HepG2 (cell line): ENCODE measurements at regions not wholly inside any gene's neighbourhood (a gene's known extent, or its start where the extent isn't known, plus 50 kb on each side); places are given as distances from the start of the nearest gene placed in this dataset.

Experiments used
- FOXA1 ChIP-seq, 2 experiments: fragments of 450-650 bp in 1 of 2; sonication (generic) in 1 of 2; formaldehyde crosslinking in 1 of 2; IDR thresholded peaks; 2 replicates each; pipeline versions ENCODE4 v1.4.0 to v1.6.1; 2016 to 2020; ENCODE audit warnings: missing genetic modification reagents in 1 of 2
- HMG20A ChIP-seq: IDR thresholded peaks from 2 replicates; pipeline ENCODE4 v1.6.1; 2016; ENCODE audit warnings: borderline replicate concordance
- HNF4G ChIP-seq, 2 experiments: sonication (generic) in 1 of 2; formaldehyde crosslinking in 1 of 2; IDR thresholded peaks; 2 replicates each; pipeline versions ENCODE4 v1.4.0 to v1.6.1; 2011 to 2020; ENCODE audit warnings: borderline replicate concordance in 2 of 2, low read depth in 2 of 2, mild to moderate bottlenecking in 2 of 2, low read length in 1 of 2, missing genetic modification reagents in 1 of 2, moderate library complexity in 1 of 2
- HOXA5 ChIP-seq: sonication (generic); formaldehyde crosslinking; IDR thresholded peaks from 2 replicates; pipeline ENCODE4 v1.4.0; 2020; ENCODE audit warnings: missing genetic modification reagents
- KDM4B ChIP-seq: sonication (generic); formaldehyde crosslinking; IDR thresholded peaks from 2 replicates; pipeline ENCODE4 v1.4.0; 2020; ENCODE audit warnings: missing genetic modification reagents
- ONECUT2 ChIP-seq: sonication (generic); formaldehyde crosslinking; IDR thresholded peaks from 2 replicates; pipeline ENCODE4 v1.4.0; 2020; ENCODE audit warnings: missing genetic modification reagents
- PLSCR1 ChIP-seq: sonication (generic); formaldehyde crosslinking; IDR thresholded peaks from 2 replicates; pipeline ENCODE4 v1.5.0; 2020; ENCODE audit warnings: missing genetic modification reagents, mild to moderate bottlenecking, borderline replicate concordance
- PRDM10 ChIP-seq: sonication (generic); formaldehyde crosslinking; IDR thresholded peaks from 2 replicates; pipeline ENCODE4 v1.4.0; 2020; ENCODE audit warnings: low read depth, missing genetic modification reagents
- SALL1 ChIP-seq: sonication (generic); formaldehyde crosslinking; IDR thresholded peaks from 2 replicates; pipeline ENCODE4 v1.8.0; 2022; ENCODE audit warnings: mild to moderate bottlenecking, missing genetic modification reagents
- TGIF2 ChIP-seq: IDR thresholded peaks from 2 replicates; pipeline ENCODE4 v1.6.1; 2016; ENCODE audit warnings: control low read depth, missing compliant biosample characterization
- ZBTB40 ChIP-seq, 2 experiments: fragments of 450-650 bp in 1 of 2; sonication (generic) in 1 of 2; formaldehyde crosslinking in 1 of 2; IDR thresholded peaks; 2 replicates each; pipeline versions ENCODE4 v1.6.1 to v1.8.0; 2016 to 2022; ENCODE audit warnings: antibody characterized with exemption in 1 of 2, mild to moderate bottlenecking in 1 of 2, missing genetic modification reagents in 1 of 2
- ZBTB49 ChIP-seq: sonication (generic); formaldehyde crosslinking; IDR thresholded peaks from 2 replicates; pipeline ENCODE4 v1.4.0; 2020; ENCODE audit warnings: missing genetic modification reagents, borderline replicate concordance
- ZNF124 ChIP-seq: sonication (generic); formaldehyde crosslinking; IDR thresholded peaks from 2 replicates; pipeline ENCODE4 v1.4.0; 2020; ENCODE audit warnings: missing genetic modification reagents

GRCh38 chr2:137897082-137897481 is 67.2 kb upstream of the HNMT start (continued):
- TF ChIP-seq ZBTB40 (IDR thresholded peaks at IDR 0.05) (no peak), ZBTB40 (CRISPR knock-in tag; IDR thresholded peaks at IDR 0.05) (no peak), TGIF2 (0 out of 2 replicates have a peak, but pooled peaks have one; percentile 36), SALL1 (CRISPR knock-in tag) (0 out of 2 replicates have a peak, but pooled peaks have one; percentile 12), FOXA1 (IDR thresholded peaks at IDR 0.05) (no peak), FOXA1 (CRISPR knock-in tag; IDR thresholded peaks at IDR 0.05) (0 out of 2 replicates have a peak, but pooled peaks have one; percentile 37), PLSCR1 (no peak), PRDM10 (CRISPR knock-in tag) (no peak), KDM4B (CRISPR knock-in tag) (no peak), HOXA5 (CRISPR knock-in tag) (no peak), HNF4G (IDR thresholded peaks at IDR 0.05; ENCODE audit: borderline replicate concordance, low read depth, low read length) (no peak), HNF4G (CRISPR knock-in tag; IDR thresholded peaks at IDR 0.05; ENCODE audit: borderline replicate concordance, low read depth) (no peak), ZNF124 (no peak), ONECUT2 (CRISPR knock-in tag) (no peak), ZBTB49 (CRISPR knock-in tag) (no peak), HMG20A (no peak)
